Activated B cell treated with CpG ODN at 0.5 μM for 24 hours (primary cell): ENCODE measurements at regions not wholly inside any gene's neighbourhood (a gene's known extent, or its start where the extent isn't known, plus 50 kb on each side); places are given as distances from the start of the nearest gene placed in this dataset.

ENCODE experiments used
- ATAC-seq: fragments of 200-7000 bp; cut with Tn5 transposase; one replicate; pipeline ENCODE4 v1.10.0; 2021; ENCODE audit warnings: low read depth, mild to moderate bottlenecking, moderate library complexity
- CTCF ChIA-PET: fragments of 350-600 bp; sonication (Branson Sonifier 250); formaldehyde crosslinking; loops from one replicate; lab custom pipeline; 2021; ENCODE audit warnings: antibody characterized with exemption; lab: Charles Lee
- POLR2A ChIA-PET: fragments of 350-600 bp; sonication (Branson Sonifier 250); formaldehyde crosslinking; loops from one replicate; lab custom pipeline; 2021; ENCODE audit warnings: antibody characterized with exemption; lab: Charles Lee
- DNase-seq: peaks from one replicate; pipeline ENCODE4 v3.0.0; 2022
- H3K27ac Mint-ChIP-seq: one replicate; pipeline ENCODE4 v1.8.0; 2020; ENCODE audit warnings: mixed read lengths
- H3K27me3 Mint-ChIP-seq: one replicate; pipeline ENCODE4 v1.8.0; 2021; ENCODE audit warnings: mixed read lengths
- H3K36me3 Mint-ChIP-seq: one replicate; pipeline ENCODE4 v1.8.0; 2021; ENCODE audit warnings: low read depth, mixed read lengths
- H3K4me1 Mint-ChIP-seq: one replicate; pipeline ENCODE4 v1.8.0; 2021; ENCODE audit warnings: mixed read lengths
- H3K4me3 Mint-ChIP-seq: one replicate; pipeline ENCODE4 v1.8.0; 2020; ENCODE audit warnings: mild to moderate bottlenecking, mixed read lengths
- H3K9me3 Mint-ChIP-seq: one replicate; pipeline ENCODE4 v1.8.0; 2020; ENCODE audit warnings: mixed read lengths
- CTCF ChIP-seq: fragments of 200-600 bp; IDR thresholded peaks from one replicate; pipeline ENCODE4 v1.8.0; 2022; ENCODE audit warnings: antibody characterized with exemption, mild to moderate bottlenecking
- intact Hi-C: fragments of 100-400 bp; cut with micrococcal nuclease; formaldehyde crosslinking; loops from one replicate; pipeline ENCODE4 v1.15.1; 2024

- Mint-ChIP-seq H3K36me3 (no peaks in the 10 kb centered on the region), H3K4me1 (no peaks in the 10 kb centered on the region), H3K27ac (no peak overlapping the region), H3K27me3 (no peaks in the 10 kb centered on the region), H3K9me3 (peaks cover 3% of the 10 kb centered on the region), H3K4me3 (no peak overlapping the region)
- no peak for TF ChIP-seq CTCF
- ChIA-PET POLR2A (no interaction called here), CTCF (no interaction called here)
- DNase-seq = no peak
- no peak for ATAC-seq
- intact Hi-C loops = no loop called here
These were observed 1024.1 kb upstream of the KLHL29 start for GRCh38 chr2:22360735-22361374.

GRCh38 chr2:22361571-22361970, 1023.4 kb upstream of the KLHL29 start:
- no peak overlapping the region for H3K27ac Mint-ChIP-seq
- no peak overlapping the region for H3K4me3 Mint-ChIP-seq
- H3K4me1 Mint-ChIP-seq = no peaks in the 10 kb centered on the region
- H3K27me3 Mint-ChIP-seq = no peaks in the 10 kb centered on the region
- ATAC-seq = no peak
- intact Hi-C loops = no loop called here
- peaks cover 3% of the 10 kb centered on the region for H3K9me3 Mint-ChIP-seq
- no peak for TF ChIP-seq CTCF
- ChIA-PET CTCF (no interaction called here), POLR2A (no interaction called here)
- no peak for DNase-seq
- H3K36me3 Mint-ChIP-seq = no peaks in the 10 kb centered on the region

GRCh38 chr2:22375096-22375495, 1009.9 kb upstream of the KLHL29 start:
- ChIA-PET CTCF (no interaction called here), POLR2A (no interaction called here)
- Mint-ChIP-seq H3K27ac (no peak overlapping the region), H3K36me3 (no peaks in the 10 kb centered on the region), H3K9me3 (peaks cover 2% of the 10 kb centered on the region), H3K4me3 (no peak overlapping the region), H3K27me3 (no peaks in the 10 kb centered on the region), H3K4me1 (no peaks in the 10 kb centered on the region)
- DNase-seq (no peak), ATAC-seq (no peak)
- no peak for TF ChIP-seq CTCF
- intact Hi-C loops = no loop called here

GRCh38 chr2:22377268-22377667, 1007.7 kb upstream of the KLHL29 start:
- intact Hi-C loops = no loop called here
- POLR2A ChIA-PET = no interaction called here
- CTCF ChIA-PET = no interaction called here
- H3K27ac Mint-ChIP-seq = no peak overlapping the region
- H3K4me3 Mint-ChIP-seq = no peak overlapping the region
- no peaks in the 10 kb centered on the region for H3K36me3 Mint-ChIP-seq
- DNase-seq (no peak), ATAC-seq (no peak)
- H3K27me3 Mint-ChIP-seq = no peaks in the 10 kb centered on the region
- TF ChIP-seq CTCF = no peak
- H3K9me3 Mint-ChIP-seq = peaks cover 2% of the 10 kb centered on the region
- no peaks in the 10 kb centered on the region for H3K4me1 Mint-ChIP-seq

- ChIA-PET POLR2A (no interaction called here), CTCF (no interaction called here)
- no peaks in the 10 kb centered on the region for H3K9me3 Mint-ChIP-seq
- no peaks in the 10 kb centered on the region for H3K4me1 Mint-ChIP-seq
- DNase-seq = no peak
- H3K36me3 Mint-ChIP-seq = no peaks in the 10 kb centered on the region
- no peak overlapping the region for H3K27ac Mint-ChIP-seq
- intact Hi-C loops = no loop called here
- H3K4me3 Mint-ChIP-seq = no peak overlapping the region
- no peaks in the 10 kb centered on the region for H3K27me3 Mint-ChIP-seq
- ATAC-seq = no peak
- no peak for TF ChIP-seq CTCF
These were observed 1002.4 kb upstream of the KLHL29 start for GRCh38 chr2:22382479-22383169.
